ENCODE measurements at regions not wholly inside any gene's neighbourhood (a gene's known extent, or its start where the extent isn't known, plus 50 kb on each side); places are given as distances from the start of the nearest gene placed in this dataset.

GRCh38 chr2:157172239-157172638 lies 85.3 kb upstream of the GALNT5 start:
- Histone ChIP-seq H3K4me2 (ENCODE audit: low read length) (no peak overlapping the region), H3K36me3 (ENCODE audit: insufficient read depth, low read length) (no peaks in the 10 kb centered on the region), H3K9me2 (ENCODE audit: insufficient read depth, low read length) (no peaks in the 10 kb centered on the region), H3K27ac (ENCODE audit: low read depth, low read length, poor library complexity, severe bottlenecking) (no peak overlapping the region), H3K9me3 (ENCODE audit: low read length) (no peaks in the 10 kb centered on the region), H4K20me1 (ENCODE audit: insufficient read depth, low read length) (no peaks in the 10 kb centered on the region), H2AFZ (ENCODE audit: low read length) (no peak overlapping the region), H3K79me2 (ENCODE audit: insufficient read depth, low read depth, low read length) (no peaks in the 10 kb centered on the region), H3K4me3 (ENCODE audit: low read depth, low read length, poor library complexity, severe bottlenecking) (no peak overlapping the region), H3K4me1 (ENCODE audit: insufficient read depth, low read length, poor library complexity, severe bottlenecking) (no peaks in the 10 kb centered on the region)
- intact Hi-C loops (cut with micrococcal nuclease; ENCODE audit: unreplicated experiment) = no loop called here
- ChIA-PET CTCF (ENCODE audit: unreplicated experiment) (no interaction called here), POLR2A (no interaction called here)
- DNase-seq (ENCODE audit: low spot score) = no peak
- TF ChIP-seq, protein P1, sequence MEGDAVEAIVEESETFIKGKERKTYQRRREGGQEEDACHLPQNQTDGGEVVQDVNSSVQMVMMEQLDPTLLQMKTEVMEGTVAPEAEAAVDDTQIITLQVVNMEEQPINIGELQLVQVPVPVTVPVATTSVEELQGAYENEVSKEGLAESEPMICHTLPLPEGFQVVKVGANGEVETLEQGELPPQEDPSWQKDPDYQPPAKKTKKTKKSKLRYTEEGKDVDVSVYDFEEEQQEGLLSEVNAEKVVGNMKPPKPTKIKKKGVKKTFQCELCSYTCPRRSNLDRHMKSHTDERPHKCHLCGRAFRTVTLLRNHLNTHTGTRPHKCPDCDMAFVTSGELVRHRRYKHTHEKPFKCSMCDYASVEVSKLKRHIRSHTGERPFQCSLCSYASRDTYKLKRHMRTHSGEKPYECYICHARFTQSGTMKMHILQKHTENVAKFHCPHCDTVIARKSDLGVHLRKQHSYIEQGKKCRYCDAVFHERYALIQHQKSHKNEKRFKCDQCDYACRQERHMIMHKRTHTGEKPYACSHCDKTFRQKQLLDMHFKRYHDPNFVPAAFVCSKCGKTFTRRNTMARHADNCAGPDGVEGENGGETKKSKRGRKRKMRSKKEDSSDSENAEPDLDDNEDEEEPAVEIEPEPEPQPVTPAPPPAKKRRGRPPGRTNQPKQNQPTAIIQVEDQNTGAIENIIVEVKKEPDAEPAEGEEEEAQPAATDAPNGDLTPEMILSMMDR (conservative IDR thresholded peaks at IDR 0.05; ENCODE audit: low read length) = no peak
- no peak for TF ChIP-seq EZH2phosphoT487 (IDR thresholded peaks at IDR 0.05; ENCODE audit: borderline replicate concordance, low read depth, low read length)
- BruUV-seq (replicated peaks) = no TSS peak

DNA sequence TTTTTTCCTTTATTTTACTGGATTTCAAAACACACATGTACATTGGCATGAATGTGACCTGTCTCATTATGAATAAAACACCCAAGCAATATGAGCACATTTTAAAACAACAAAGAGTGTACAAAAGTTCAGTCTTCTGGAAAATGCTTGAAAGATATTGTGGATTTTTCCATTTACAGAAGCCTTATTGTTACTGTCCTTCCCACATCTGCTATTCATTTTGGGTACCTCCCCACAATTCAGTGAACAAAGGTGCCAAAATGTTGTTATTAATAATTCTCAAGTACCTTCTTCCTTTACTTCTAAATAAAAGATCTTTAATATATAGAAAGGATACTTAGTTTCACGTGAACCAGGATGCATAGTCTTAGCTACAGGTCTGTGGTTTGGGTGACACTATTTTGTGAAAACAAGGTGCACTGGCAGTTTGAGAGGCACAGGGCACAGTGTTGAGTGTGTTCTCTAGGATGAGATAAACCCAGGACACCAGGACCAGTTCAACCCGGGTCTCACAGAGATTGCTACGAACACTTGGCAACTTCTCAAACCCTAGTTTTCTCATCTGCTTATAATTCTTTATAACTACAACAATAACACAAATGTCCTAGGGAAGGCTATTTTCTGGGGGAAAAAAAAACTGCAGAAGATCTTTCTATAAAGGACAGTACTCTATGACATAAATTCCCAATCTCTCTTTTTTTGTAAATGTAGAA lies 84.5 kb upstream of the GALNT5 start:
- ChIA-PET POLR2A (no interaction called here), CTCF (ENCODE audit: unreplicated experiment) (no interaction called here)
- H3K27ac ChIP-seq (ENCODE audit: low read depth, low read length, poor library complexity, severe bottlenecking) = no peak overlapping the region
- intact Hi-C loops (cut with micrococcal nuclease; ENCODE audit: unreplicated experiment) = no loop called here
- no peaks in the 10 kb centered on the region for H3K9me3 ChIP-seq (ENCODE audit: low read length)
- H3K9me2 ChIP-seq (ENCODE audit: insufficient read depth, low read length) = no peaks in the 10 kb centered on the region
- H3K4me3 ChIP-seq (ENCODE audit: low read depth, low read length, poor library complexity, severe bottlenecking) = no peak overlapping the region
- H2AFZ ChIP-seq (ENCODE audit: low read length) = no peak overlapping the region
- no peaks in the 10 kb centered on the region for H3K79me2 ChIP-seq (ENCODE audit: insufficient read depth, low read depth, low read length)
- no peak for TF ChIP-seq EZH2phosphoT487 (IDR thresholded peaks at IDR 0.05; ENCODE audit: borderline replicate concordance, low read depth, low read length)
- TF ChIP-seq, protein P1 (conservative IDR thresholded peaks at IDR 0.05; ENCODE audit: low read length) = no peak
- BruUV-seq (replicated peaks) = no TSS peak
- H3K36me3 ChIP-seq (ENCODE audit: insufficient read depth, low read length) = no peaks in the 10 kb centered on the region
- H3K4me2 ChIP-seq (ENCODE audit: low read length) = no peak overlapping the region
- DNase-seq (ENCODE audit: low spot score) = no peak
- H3K4me1 ChIP-seq (ENCODE audit: insufficient read depth, low read length, poor library complexity, severe bottlenecking) = no peaks in the 10 kb centered on the region
- H4K20me1 ChIP-seq (ENCODE audit: insufficient read depth, low read length) = no peaks in the 10 kb centered on the region

- no peak for TF ChIP-seq EZH2phosphoT487 (IDR thresholded peaks at IDR 0.05; ENCODE audit: borderline replicate concordance, low read depth, low read length)
- TF ChIP-seq, protein P1 (conservative IDR thresholded peaks at IDR 0.05; ENCODE audit: low read length) = no peak
- Histone ChIP-seq H2AFZ (ENCODE audit: low read length) (no peak overlapping the region), H4K20me1 (ENCODE audit: insufficient read depth, low read length) (no peaks in the 10 kb centered on the region), H3K4me1 (ENCODE audit: insufficient read depth, low read length, poor library complexity, severe bottlenecking) (no peaks in the 10 kb centered on the region), H3K27ac (ENCODE audit: low read depth, low read length, poor library complexity, severe bottlenecking) (no peak overlapping the region), H3K9me3 (ENCODE audit: low read length) (no peaks in the 10 kb centered on the region), H3K4me3 (ENCODE audit: low read depth, low read length, poor library complexity, severe bottlenecking) (no peak overlapping the region), H3K9me2 (ENCODE audit: insufficient read depth, low read length) (no peaks in the 10 kb centered on the region), H3K79me2 (ENCODE audit: insufficient read depth, low read depth, low read length) (no peaks in the 10 kb centered on the region), H3K36me3 (ENCODE audit: insufficient read depth, low read length) (no peaks in the 10 kb centered on the region), H3K4me2 (ENCODE audit: low read length) (no peak overlapping the region)
- BruUV-seq (replicated peaks) = no TSS peak
- no peak for DNase-seq (ENCODE audit: low spot score)
- CTCF ChIA-PET (ENCODE audit: unreplicated experiment) = no interaction called here
- intact Hi-C loops (cut with micrococcal nuclease; ENCODE audit: unreplicated experiment) = no loop called here
- POLR2A ChIA-PET = interaction anchor here (0.5 kb wide), 1 partner anchor 1197 kb away, joined by 3 read pairs; no protein-coding TSS in a partner anchor
Measured at GRCh38 chr2:157173740-157174184, 83.7 kb upstream of the GALNT5 start.

All from OCI-LY7 (cell line).